GM21381 (cell line): ENCODE measurements at regions not wholly inside any gene's neighbourhood (a gene's known extent, or its start where the extent isn't known, plus 50 kb on each side); places are given as distances from the start of the nearest gene placed in this dataset.
"Not testable (repeated sequence)": the region's sequence is repeated elsewhere in the genome, so short reads cannot be mapped to it uniquely, and the experiment has no call there.

Source experiments
- ATAC-seq: cut with Tn5 transposase; IDR thresholded peaks from one replicate; pipeline ENCODE4 v1.9.1; 2021; ENCODE audit warnings: mild to moderate bottlenecking, moderate library complexity; ENCODE audit not compliant: unreplicated experiment

- no peak for ATAC-seq
Observed at GRCh38 chr18:27301615-27302378, 116.7 kb upstream of the CHST9 start.

- no peak for ATAC-seq
Observed at GRCh38 chr18:27298214-27298804, 113.2 kb upstream of the CHST9 start.

GRCh38 chr18:27285973-27286562 lies 101.0 kb upstream of the CHST9 start:
- not testable (repeated sequence) for ATAC-seq

- ATAC-seq, result no peak
Observed at GRCh38 chr18:27278131-27278530, 93.0 kb upstream of the CHST9 start.

- ATAC-seq, result no peak
Observed at GRCh38 chr18:27277554-27277953, 92.4 kb upstream of the CHST9 start.

- ATAC-seq, result no peak
Observed at GRCh38 chr18:27276886-27277285, 91.8 kb upstream of the CHST9 start.

GRCh38 chr18:27276479-27276878 lies 91.4 kb upstream of the CHST9 start:
- ATAC-seq, result no peak

- ATAC-seq, result no peak
Observed at GRCh38 chr18:27274901-27275300, 89.8 kb upstream of the CHST9 start.

- ATAC-seq, result no peak
Observed at GRCh38 chr18:27270508-27270907, 85.4 kb upstream of the CHST9 start.

GRCh38 chr18:27263369-27263768 lies 78.3 kb upstream of the CHST9 start:
- no peak for ATAC-seq

- no peak for ATAC-seq
Observed at GRCh38 chr18:27261769-27262549, 76.9 kb upstream of the CHST9 start.

GRCh38 chr18:27253571-27253970 lies 68.5 kb upstream of the CHST9 start:
- ATAC-seq, result no peak

- no peak for ATAC-seq
Observed at GRCh38 chr18:27250471-27250870, 65.4 kb upstream of the CHST9 start.

- no peak for ATAC-seq
Observed at GRCh38 chr18:27249933-27250332, 64.8 kb upstream of the CHST9 start.

- no peak for ATAC-seq
Observed at GRCh38 chr18:27244259-27244658, 59.2 kb upstream of the CHST9 start.

- no peak for ATAC-seq
Observed at GRCh38 chr18:27242392-27243047, 57.4 kb upstream of the CHST9 start.

GRCh38 chr18:27240383-27240782 lies 55.3 kb upstream of the CHST9 start:
- ATAC-seq, result no peak

GRCh38 chr18:27239669-27240068 lies 54.6 kb upstream of the CHST9 start:
- ATAC-seq, result no peak

GRCh38 chr18:27235218-27235870 lies 50.2 kb upstream of the CHST9 start:
- ATAC-seq, result no peak
